HepG2 (cell line): ENCODE measurements at regions not wholly inside any gene's neighbourhood (a gene's known extent, or its start where the extent isn't known, plus 50 kb on each side); places are given as distances from the start of the nearest gene placed in this dataset.

Experiments used
- AHDC1 ChIP-seq: sonication (generic); formaldehyde crosslinking; IDR thresholded peaks from 2 replicates; pipeline ENCODE4 v1.5.1; 2020; ENCODE audit warnings: mild to moderate bottlenecking, missing genetic modification reagents, borderline replicate concordance
- ARID2 ChIP-seq: sonication (generic); formaldehyde crosslinking; IDR thresholded peaks from 2 replicates; pipeline ENCODE4 v1.8.1; 2022; ENCODE audit warnings: mild to moderate bottlenecking, missing genetic modification reagents, borderline replicate concordance
- CREB1 ChIP-seq, 2 experiments: fragments of 450-650 bp in 1 of 2; IDR thresholded peaks; 2 replicates each; pipeline ENCODE4 v1.6.1; 2016 to 2017; ENCODE audit warnings: control low read depth in 1 of 2, mild to moderate bottlenecking in 1 of 2, missing compliant biosample characterization in 1 of 2, missing genetic modification characterization in 1 of 2
- EHMT2 ChIP-seq: fragments of 200-600 bp; sonication (generic); IDR thresholded peaks from 2 replicates; pipeline ENCODE4 v1.7.0; 2017; ENCODE audit warnings: antibody characterized with exemption, low read depth, low read length, borderline replicate concordance
- GFI1 ChIP-seq: sonication (generic); formaldehyde crosslinking; IDR thresholded peaks from 2 replicates; pipeline ENCODE4 v1.5.0; 2020; ENCODE audit warnings: missing genetic modification reagents, mild to moderate bottlenecking, borderline replicate concordance
- HBP1 ChIP-seq: IDR thresholded peaks from 2 replicates; pipeline ENCODE4 v1.6.1; 2016; ENCODE audit warnings: low read depth, control low read depth
- IKZF5 ChIP-seq: IDR thresholded peaks from 2 replicates; pipeline ENCODE4 v1.6.1; 2018; ENCODE audit warnings: missing genetic modification reagents, mild to moderate bottlenecking, missing compliant biosample characterization
- MED13 ChIP-seq: sonication (generic); formaldehyde crosslinking; IDR thresholded peaks from 2 replicates; pipeline ENCODE4 v1.5.0; 2020; ENCODE audit warnings: missing genetic modification reagents
- NFIC ChIP-seq: IDR thresholded peaks from 2 replicates; pipeline ENCODE4 v1.6.1; 2012; ENCODE audit warnings: mild to moderate bottlenecking, low read length, inconsistent platforms
- RFX5 ChIP-seq: IDR thresholded peaks from 2 replicates; pipeline ENCODE4 v1.6.1; 2011; ENCODE audit warnings: low read depth, low read length, improper control_type of control experiment
- THAP11 ChIP-seq: IDR thresholded peaks from 2 replicates; pipeline ENCODE4 v1.6.1; 2016; ENCODE audit warnings: missing biosample characterization, missing genetic modification reagents
- ZGPAT ChIP-seq: IDR thresholded peaks from 2 replicates; pipeline ENCODE4 v1.6.1; 2016; ENCODE audit warnings: mild to moderate bottlenecking
- ZMYM4 ChIP-seq: sonication (generic); formaldehyde crosslinking; IDR thresholded peaks from 2 replicates; pipeline ENCODE4 v1.8.1; 2023; ENCODE audit warnings: mild to moderate bottlenecking, missing genetic modification reagents
- ZNF414 ChIP-seq: sonication (generic); formaldehyde crosslinking; IDR thresholded peaks from 2 replicates; pipeline ENCODE4 v1.5.0; 2020; ENCODE audit warnings: missing genetic modification reagents
- ZNF563 ChIP-seq: sonication (generic); formaldehyde crosslinking; IDR thresholded peaks from 2 replicates; pipeline ENCODE4 v1.8.0; 2022; ENCODE audit warnings: mild to moderate bottlenecking, moderate library complexity, missing genetic modification reagents
- ZSCAN9 ChIP-seq: IDR thresholded peaks from 2 replicates; pipeline ENCODE4 v1.6.1; 2016; ENCODE audit warnings: borderline replicate concordance

GRCh38 chr2:42987112-42987922, 194.9 kb upstream of the HAAO start (continued):
- TF ChIP-seq HBP1 (CRISPR knock-in tag), result no peak
- no peak for TF ChIP-seq ZNF563 (CRISPR knock-in tag)
- TF ChIP-seq EHMT2, result peak; percentile 74; the same call in 1 of the 2 replicates
- peak; percentile 51; the same call in 1 of the 2 replicates for TF ChIP-seq NFIC
- TF ChIP-seq ZNF414 (CRISPR knock-in tag), result peak; percentile 56; the same call in 1 of the 2 replicates
- TF ChIP-seq ZSCAN9, result peak; percentile 31; the same call in 1 of the 2 replicates
- peak; percentile 56; the same call in 1 of the 2 replicates for TF ChIP-seq GFI1 (CRISPR knock-in tag)
- peak; percentile 40; the same call in 1 of the 2 replicates for TF ChIP-seq MED13 (CRISPR knock-in tag)
- no peak for TF ChIP-seq ARID2 (CRISPR knock-in tag)
- TF ChIP-seq RFX5, result no peak
- no peak for TF ChIP-seq CREB1 (IDR thresholded peaks at IDR 0.05)
- TF ChIP-seq CREB1 (CRISPR knock-in tag; IDR thresholded peaks at IDR 0.05), result peak; percentile 67
- TF ChIP-seq ZGPAT (CRISPR knock-in tag), result peak; percentile 69; the same call in 1 of the 2 replicates
- TF ChIP-seq ZMYM4, result peak; percentile 43
- no peak for TF ChIP-seq IKZF5
- peak; percentile 74; the same call in 1 of the 2 replicates for TF ChIP-seq AHDC1 (CRISPR knock-in tag)
- peak; percentile 57 for TF ChIP-seq THAP11 (CRISPR knock-in tag)
